A549 (cell line): ENCODE measurements at regions not wholly inside any gene's neighbourhood (a gene's known extent, or its start where the extent isn't known, plus 50 kb on each side); places are given as distances from the start of the nearest gene placed in this dataset.

ENCODE experiments used
- ATAC-seq, 2 experiments: fragments of 200-7000 bp in 1 of 2; fragments of >200 bp in 1 of 2; cut with Nextera tagmentation in 1 of 2; cut with Tn5 transposase in 1 of 2; 3 replicates each; pipeline versions ENCODE4 v1.8.0 to v1.9.1; 2018 to 2020; ENCODE audit warnings: mild to moderate bottlenecking in 1 of 2, moderate library complexity in 1 of 2
- CTCF ChIA-PET: fragments of 300-600 bp; sonication (Branson Sonifier 250); formaldehyde crosslinking; extraction: SDS; loops from one replicate; lab custom pipeline; 2021; ENCODE audit warnings: antibody characterized with exemption, inconsistent platforms; lab: Yijun Ruan, JAX
- POLR2A ChIA-PET: fragments of 350-600 bp; formaldehyde crosslinking; extraction: SDS; loops from one replicate; lab custom pipeline; 2021; ENCODE audit warnings: antibody characterized with exemption, inconsistent platforms; lab: Yijun Ruan, JAX
- DNase-seq, 2 experiments: peaks; one replicate each; pipeline versions ENCODE4 v3.0.0 to v3.0.0-alpha.2; 2011 to 2016; ENCODE audit warnings: low read depth in 1 of 2, low spot score in 1 of 2
- FAIRE-seq: peaks from 2 replicates; lab custom pipeline; 2011; peaks lifted over from hg19 to GRCh38; lab: Jason Lieb, UNC
- H3K27ac ChIP-seq, 2 experiments: fragments of >200 bp; sonication (Bioruptor Twin); formaldehyde crosslinking; 3 replicates each; pipeline ENCODE4 v1.5.1; 2016 to 2017
- H3K4me1 ChIP-seq: fragments of >200 bp; sonication (Bioruptor Twin); formaldehyde crosslinking; 3 replicates; pipeline ENCODE4 v1.6.1; 2016
- H3K4me2 ChIP-seq: fragments of >200 bp; sonication (Bioruptor Twin); formaldehyde crosslinking; 3 replicates; pipeline ENCODE4 v1.6.1; 2016
- H3K4me3 ChIP-seq: fragments of >200 bp; sonication (Bioruptor Twin); formaldehyde crosslinking; 3 replicates; pipeline ENCODE4 v1.5.1; 2016
- H3K9me3 ChIP-seq: fragments of >200 bp; sonication (Bioruptor Twin); formaldehyde crosslinking; 3 replicates; pipeline ENCODE4 v1.6.1; 2016
- BCL3 ChIP-seq: fragments of >200 bp; sonication (Bioruptor Twin); formaldehyde crosslinking; IDR thresholded peaks from 3 replicates; pipeline ENCODE4 v1.6.1; 2016
- BHLHE40 ChIP-seq: IDR thresholded peaks from 2 replicates; pipeline ENCODE4 v1.6.1; 2012; ENCODE audit warnings: low read depth, low read length, inconsistent platforms
- EHMT2 ChIP-seq: fragments of 200-600 bp; sonication (generic); IDR thresholded peaks from 2 replicates; pipeline ENCODE4 v1.6.1; 2016; ENCODE audit warnings: antibody characterized with exemption, low read depth, mild to moderate bottlenecking, moderate library complexity
- ELK1 ChIP-seq: fragments of 150-350 bp; IDR thresholded peaks from 2 replicates; pipeline ENCODE4 v1.6.1; 2014; ENCODE audit warnings: low read depth, mild to moderate bottlenecking, low read length
- EP300 ChIP-seq, 2 experiments: fragments of >200 bp; sonication (Bioruptor Twin); formaldehyde crosslinking; IDR thresholded peaks; 2 replicates in 1 of 2; 3 replicates in 1 of 2; pipeline ENCODE4 v1.6.1; 2016 to 2017
- ESRRA ChIP-seq: fragments of 150-350 bp; IDR thresholded peaks from 2 replicates; pipeline ENCODE4 v1.6.1; 2014; ENCODE audit warnings: mild to moderate bottlenecking, low read length, borderline replicate concordance
- FOSB ChIP-seq: fragments of 250-450 bp; sonication (Bioruptor Pico); IDR thresholded peaks from 2 replicates; pipeline ENCODE4 v1.5.0; 2020; ENCODE audit warnings: mild to moderate bottlenecking, moderate library complexity
- FOSL2 ChIP-seq, 2 experiments: fragments of 450-650 bp in 1 of 2; fragments of >200 bp in 1 of 2; sonication (Bioruptor Twin) in 1 of 2; formaldehyde crosslinking; IDR thresholded peaks; 2 replicates each; pipeline versions ENCODE4 v1.5.0 to v1.6.1; 2016 to 2020; ENCODE audit warnings: mild to moderate bottlenecking in 1 of 2, moderate library complexity in 1 of 2
- FOXS1 ChIP-seq: fragments of 250-450 bp; sonication (Bioruptor Pico); IDR thresholded peaks from 2 replicates; pipeline ENCODE4 v1.5.0; 2020; ENCODE audit warnings: mild to moderate bottlenecking, moderate library complexity
- GATA3 ChIP-seq: IDR thresholded peaks from 2 replicates; pipeline ENCODE4 v1.6.1; 2012; ENCODE audit warnings: borderline replicate concordance
- HDAC2 ChIP-seq: fragments of 200-600 bp; sonication (generic); IDR thresholded peaks from 2 replicates; pipeline ENCODE4 v1.6.1; 2016
- HES2 ChIP-seq: fragments of >200 bp; sonication (Bioruptor Twin); formaldehyde crosslinking; IDR thresholded peaks from 2 replicates; pipeline ENCODE4 v1.6.1; 2016
- HMGXB4 ChIP-seq: fragments of 250-450 bp; sonication (Bioruptor Pico); IDR thresholded peaks from 2 replicates; pipeline ENCODE4 v1.5.0; 2021; ENCODE audit warnings: mild to moderate bottlenecking, moderate library complexity, borderline replicate concordance
- HOXB13 ChIP-seq: fragments of 250-450 bp; sonication (Bioruptor Pico); IDR thresholded peaks from 2 replicates; pipeline ENCODE4 v1.5.0; 2020; ENCODE audit warnings: low read depth, mild to moderate bottlenecking, moderate library complexity
- JUN ChIP-seq, 2 experiments: fragments of >200 bp; sonication (Bioruptor Twin); formaldehyde crosslinking; IDR thresholded peaks; 2 replicates in 1 of 2; 3 replicates in 1 of 2; pipeline ENCODE4 v1.6.1; 2016 to 2017
- JUNB ChIP-seq: fragments of >200 bp; sonication (Bioruptor Twin); formaldehyde crosslinking; IDR thresholded peaks from 2 replicates; pipeline ENCODE4 v1.6.1; 2016
- MAFK ChIP-seq: fragments of 450-650 bp; IDR thresholded peaks from 2 replicates; pipeline ENCODE4 v1.6.1; 2014; ENCODE audit not compliant: partially characterized antibody
- NFE2L2 ChIP-seq: fragments of 150-350 bp; conservative IDR thresholded peaks from 2 replicates; pipeline ENCODE4 v1.6.1; 2014; ENCODE audit warnings: low read length
- NR3C1 ChIP-seq: fragments of >200 bp; sonication (Bioruptor Twin); formaldehyde crosslinking; IDR thresholded peaks from 3 replicates; pipeline ENCODE4 v1.6.1; 2017
- RAD21 ChIP-seq, 2 experiments: fragments of >200 bp in 1 of 2; sonication (Bioruptor Twin) in 1 of 2; formaldehyde crosslinking in 1 of 2; IDR thresholded peaks in 1 of 2; conservative IDR thresholded peaks in 1 of 2; 2 replicates in 1 of 2; 3 replicates in 1 of 2; pipeline ENCODE4 v1.6.1; 2012 to 2018; ENCODE audit warnings: inconsistent platforms in 1 of 2
- RFX5 ChIP-seq: fragments of 450-650 bp; IDR thresholded peaks from 2 replicates; pipeline ENCODE4 v1.7.1; 2014; ENCODE audit warnings: antibody characterized with exemption, mild to moderate bottlenecking, moderate library complexity
- RNF2 ChIP-seq: fragments of 200-600 bp; sonication (generic); IDR thresholded peaks from 2 replicates; pipeline ENCODE4 v1.6.1; 2016; ENCODE audit warnings: low read depth, mild to moderate bottlenecking, antibody characterized with exemption, moderate library complexity, borderline replicate concordance
- USF2 ChIP-seq: fragments of 450-650 bp; IDR thresholded peaks from 2 replicates; pipeline ENCODE4 v1.6.1; 2014; ENCODE audit warnings: antibody characterized with exemption
- ZNF302 ChIP-seq: fragments of 250-450 bp; sonication (Bioruptor Pico); IDR thresholded peaks from 2 replicates; pipeline ENCODE4 v1.9.0; 2021; ENCODE audit warnings: inconsistent platforms, mild to moderate bottlenecking, moderate library complexity
- WGBS: methylation state at CpG from one replicate; pipeline ENCODE4 v1.1.6; 2017; ENCODE audit errors: missing lambda C conversion rate; 5-methylcytosine and 5-hydroxymethylcytosine counted together

DNA sequence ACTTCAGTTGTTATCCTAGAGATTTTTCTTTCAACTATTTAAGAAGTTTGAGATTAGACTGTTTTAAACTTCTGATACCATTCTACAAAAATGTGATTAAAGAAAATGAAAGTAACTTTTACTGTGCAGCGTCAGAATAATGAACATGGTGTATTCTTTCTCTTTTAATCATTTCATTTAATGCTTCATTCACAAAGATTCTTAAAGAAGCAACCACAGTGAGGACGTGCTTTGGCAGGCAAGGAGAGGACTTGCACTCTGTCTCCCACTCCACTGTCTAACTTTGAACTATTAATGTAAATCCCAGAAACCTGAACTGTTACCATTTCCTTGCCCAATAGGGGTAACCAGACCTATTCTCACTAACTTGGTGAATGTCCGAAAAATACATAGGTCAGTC lies 137.0 kb downstream of the KCNRG start:
- no peak for DNase-seq
- 77% methylated on average over 3 of the region's 3 CpGs for WGBS
- CTCF ChIA-PET = no interaction called here
- no peak for ATAC-seq
- POLR2A ChIA-PET = no interaction called here
- Histone ChIP-seq H3K9me3 (no peaks in the 10 kb centered on the region), H3K4me3 (no peak overlapping the region), H3K4me1 (no peaks in the 10 kb centered on the region), H3K4me2 (no peak overlapping the region), H3K27ac (no peak overlapping the region)
- FAIRE-seq = no peak
- TF ChIP-seq RAD21 (conservative IDR thresholded peaks at IDR 0.05 in 1 of 2, IDR thresholded peaks at IDR 0.05 in 1 of 2) (no peak), RFX5 (no peak), HDAC2 (no peak)

- CTCF ChIA-PET = interaction anchor here (0.6 kb wide), 1 partner anchor 424 kb away, joined by 3 read pairs; no protein-coding TSS in a partner anchor
- Histone ChIP-seq H3K4me2 (no peak overlapping the region), H3K9me3 (no peaks in the 10 kb centered on the region), H3K27ac (no peak overlapping the region), H3K4me1 (no peaks in the 10 kb centered on the region), H3K4me3 (no peak overlapping the region)
- ATAC-seq = no peak
- TF ChIP-seq HOXB13 (no peak), JUNB (no peak), EP300 (IDR thresholded peaks at IDR 0.05) (no peak), BCL3 (no peak), FOSL2 (IDR thresholded peaks at IDR 0.05) (no peak), FOSL2 (CRISPR knock-in tag; IDR thresholded peaks at IDR 0.05) (no peak)
- POLR2A ChIA-PET = no interaction called here
- 78% methylated on average over 7 of the region's 7 CpGs for WGBS
- no peak for DNase-seq
- FAIRE-seq = no peak
Observed at GRCh38 chr13:50152655-50153309, 137.5 kb downstream of the KCNRG start.

DNA sequence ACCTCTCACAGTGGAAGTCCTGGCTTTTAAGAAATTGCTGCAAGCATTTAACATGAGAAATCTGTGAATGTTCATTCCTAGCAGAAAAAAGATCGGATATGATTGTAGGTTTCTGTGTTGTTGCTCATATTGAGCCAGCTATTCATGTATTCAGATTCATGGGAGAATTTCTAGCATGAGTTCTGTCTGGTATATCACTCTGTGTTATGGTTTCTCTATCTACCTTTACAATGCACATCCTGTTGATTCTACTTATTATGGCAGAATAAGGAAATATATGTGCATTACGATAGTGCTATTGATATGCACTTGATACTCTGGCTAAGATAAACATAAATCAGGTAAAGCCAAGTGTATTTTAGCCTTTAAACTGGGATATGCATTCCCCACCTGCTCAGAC lies 138.2 kb downstream of the KCNRG start:
- WGBS = 73% methylated on average over 2 of the region's 2 CpGs
- FAIRE-seq = no peak
- CTCF ChIA-PET = no interaction called here
- POLR2A ChIA-PET = no interaction called here
- no peak for DNase-seq
- H3K9me3 ChIP-seq = no peaks in the 10 kb centered on the region
- no peak overlapping the region for H3K27ac ChIP-seq
- no peak for ATAC-seq
- H3K4me2 ChIP-seq = no peak overlapping the region
- H3K4me1 ChIP-seq = no peaks in the 10 kb centered on the region
- TF ChIP-seq NR3C1 = no peak
- TF ChIP-seq JUNB = no peak
- no peak for TF ChIP-seq ZNF302 (CRISPR knock-in tag)
- TF ChIP-seq GATA3 = no peak
- TF ChIP-seq FOXS1 = no peak
- no peak for TF ChIP-seq FOSB
- no peak for TF ChIP-seq JUN (IDR thresholded peaks at IDR 0.05)
- TF ChIP-seq RFX5 = no peak
- no peak for TF ChIP-seq BCL3
- no peak for TF ChIP-seq ELK1
- TF ChIP-seq BHLHE40 = no peak
- TF ChIP-seq, all 56 proteins: peak for 0
- no peak overlapping the region for H3K4me3 ChIP-seq

DNA sequence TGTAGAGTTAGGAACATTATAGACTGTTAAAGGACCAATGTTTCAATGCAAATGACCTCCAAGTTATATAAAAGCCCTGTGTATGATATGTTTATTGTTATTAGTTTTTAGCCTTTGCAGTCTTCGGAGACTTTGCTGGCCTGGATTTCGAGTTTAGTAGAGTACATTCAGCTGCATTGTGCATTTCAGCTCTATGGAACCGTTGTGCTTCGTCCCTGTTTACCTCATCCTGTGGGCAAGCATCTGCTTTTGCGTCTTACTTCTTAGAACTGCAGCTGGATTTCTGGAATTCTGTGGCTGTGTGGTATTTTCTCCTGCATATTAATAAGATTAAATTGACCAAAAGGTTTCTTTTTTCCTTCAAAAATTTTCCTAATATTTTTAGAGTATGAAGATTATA lies 138.6 kb downstream of the KCNRG start:
- Histone ChIP-seq H3K9me3 (no peaks in the 10 kb centered on the region), H3K4me2 (no peak overlapping the region), H3K4me1 (no peaks in the 10 kb centered on the region), H3K4me3 (no peak overlapping the region), H3K27ac (no peak overlapping the region)
- FAIRE-seq (no peak), ATAC-seq (no peak), DNase-seq (no peak)
- POLR2A ChIA-PET = no interaction called here
- CTCF ChIA-PET = no interaction called here
- WGBS = 45% methylated on average over 5 of the region's 5 CpGs
- TF ChIP-seq MAFK (no peak), HMGXB4 (no peak), RAD21 (conservative IDR thresholded peaks at IDR 0.05 in 1 of 2, IDR thresholded peaks at IDR 0.05 in 1 of 2) (no peak), NR3C1 (no peak), ESRRA (no peak), NFE2L2 (no peak), HES2 (no peak), HDAC2 (no peak), RNF2 (no peak), BHLHE40 (no peak), EHMT2 (no peak), USF2 (no peak)
